Endometrial microvascular endothelial cells (primary cell): ENCODE measurements at regions not wholly inside any gene's neighbourhood (a gene's known extent, or its start where the extent isn't known, plus 50 kb on each side); places are given as distances from the start of the nearest gene placed in this dataset.

Experiments
- in situ Hi-C: cut with HindIII; loops from 2 replicates; pipeline ENCODE4 v1.10.0; 2017; ENCODE audit warnings: low sequenced_read_pairs, low pct_unique_long_range_greater_than_20kb; ENCODE audit errors: inconsistent ontology term

DNA sequence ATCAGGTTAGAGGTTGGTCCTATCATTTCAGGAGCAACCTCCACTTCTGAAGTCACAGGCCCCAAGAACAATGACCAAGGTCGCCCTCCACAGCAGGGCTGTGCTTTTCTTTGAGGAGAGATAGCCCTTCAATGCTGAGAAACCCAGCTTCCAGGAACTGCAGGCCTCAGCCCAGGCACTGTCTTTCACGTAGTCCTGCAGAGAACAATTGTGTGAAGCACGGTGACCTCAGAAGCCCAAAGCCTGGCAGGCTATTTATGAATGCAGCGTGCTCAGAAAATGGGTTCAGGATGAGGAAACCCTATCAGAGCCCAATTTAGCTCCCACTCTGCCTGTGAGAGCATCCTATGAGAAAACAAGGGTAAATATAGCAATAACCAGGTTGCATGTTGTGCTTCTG, 388.3 kb downstream of the PLK2 start:
- in situ Hi-C loops: no loop called here

DNA sequence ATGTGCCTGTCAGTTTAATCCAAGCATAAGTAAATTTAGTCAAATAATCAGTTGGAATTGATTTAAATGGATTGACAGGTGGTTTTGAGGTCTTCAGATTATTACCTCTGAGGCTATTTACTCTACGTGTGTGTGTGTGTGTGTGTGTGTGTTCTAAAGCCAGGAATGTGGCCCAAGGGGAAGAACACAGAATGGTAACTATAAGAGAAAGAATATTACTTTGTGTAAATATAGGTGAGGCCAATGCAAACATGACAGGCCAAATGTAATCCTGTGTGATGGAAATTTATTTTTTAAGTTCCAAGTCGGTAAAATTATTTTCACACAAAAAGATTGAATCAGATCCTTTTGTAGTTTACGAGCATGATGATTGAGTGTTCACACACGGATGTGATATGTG, 390.0 kb downstream of the PLK2 start:
- in situ Hi-C loops: no loop called here

DNA sequence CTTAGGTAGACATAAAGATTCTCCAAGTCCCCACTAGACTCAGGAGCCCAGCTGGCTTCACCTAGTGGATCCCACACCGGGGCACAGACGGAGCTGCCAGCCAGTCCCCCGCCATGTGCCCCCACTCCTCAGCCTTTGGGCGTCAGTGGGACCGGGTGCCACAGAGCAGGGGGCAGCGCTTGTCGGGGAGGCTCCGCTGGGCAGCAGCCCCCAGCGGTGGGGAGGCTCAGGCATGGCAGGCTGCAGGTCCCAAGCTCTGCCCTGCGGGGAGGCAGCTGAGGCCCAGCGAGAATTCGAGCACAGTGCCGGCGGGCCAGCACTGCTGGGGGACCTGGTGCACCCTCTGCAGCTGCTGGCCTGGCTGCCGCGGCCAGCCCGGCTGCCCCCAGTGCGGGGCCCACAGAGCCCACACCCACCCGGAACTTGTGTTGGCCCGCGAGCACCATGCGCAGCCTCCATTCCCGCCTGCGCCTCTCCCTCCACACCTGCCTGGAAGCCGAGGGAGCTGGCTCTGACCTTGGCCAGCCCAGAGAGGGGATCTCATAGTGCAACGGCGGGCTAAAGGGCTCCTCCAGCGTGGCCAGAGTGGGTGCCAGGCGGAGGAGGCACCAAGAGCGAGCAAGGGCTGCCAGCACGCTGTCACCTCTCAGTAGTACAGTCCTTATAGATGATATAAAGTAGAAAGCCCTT, 390.7 kb downstream of the PLK2 start:
- in situ Hi-C loops: no loop called here

DNA sequence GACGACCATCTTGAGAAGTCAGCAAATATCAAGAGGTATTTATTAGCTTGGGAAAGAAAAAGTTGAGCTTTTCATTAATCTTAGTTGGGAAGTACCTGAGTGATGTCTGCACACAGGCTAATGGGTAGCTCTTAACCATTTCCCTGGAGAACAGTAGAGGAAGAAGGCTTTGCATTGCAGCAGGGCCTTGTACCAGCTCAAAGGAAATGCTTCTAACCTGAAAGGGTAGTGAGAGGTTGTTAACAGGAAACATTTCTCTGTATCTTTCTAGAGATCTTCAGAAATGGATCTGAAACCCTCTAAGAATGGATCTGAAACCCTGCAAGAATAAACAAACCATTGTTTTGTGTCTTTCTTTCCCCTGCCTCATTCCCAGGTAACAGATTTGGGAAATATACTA, 393.3 kb downstream of the PLK2 start:
- in situ Hi-C loops: no loop called here

DNA sequence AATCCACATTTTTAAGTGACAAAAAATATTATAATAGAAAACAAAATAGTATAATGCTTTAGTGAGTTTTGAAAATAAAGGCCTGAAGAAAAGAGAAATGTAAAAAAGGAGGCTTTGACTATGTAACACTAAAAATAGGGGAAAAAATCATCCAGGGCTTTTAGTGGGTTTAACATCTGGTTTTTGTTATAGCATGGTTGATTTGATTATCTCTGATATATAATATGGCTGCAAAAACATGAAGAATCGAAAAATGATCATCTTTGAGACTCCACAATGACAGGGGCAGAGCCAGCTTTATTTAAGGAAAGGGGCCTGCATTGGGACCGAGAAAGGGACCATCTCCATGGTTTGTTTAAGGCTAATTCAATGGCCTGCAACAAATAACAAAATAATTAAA, 393.8 kb downstream of the PLK2 start:
- in situ Hi-C loops: no loop called here

DNA sequence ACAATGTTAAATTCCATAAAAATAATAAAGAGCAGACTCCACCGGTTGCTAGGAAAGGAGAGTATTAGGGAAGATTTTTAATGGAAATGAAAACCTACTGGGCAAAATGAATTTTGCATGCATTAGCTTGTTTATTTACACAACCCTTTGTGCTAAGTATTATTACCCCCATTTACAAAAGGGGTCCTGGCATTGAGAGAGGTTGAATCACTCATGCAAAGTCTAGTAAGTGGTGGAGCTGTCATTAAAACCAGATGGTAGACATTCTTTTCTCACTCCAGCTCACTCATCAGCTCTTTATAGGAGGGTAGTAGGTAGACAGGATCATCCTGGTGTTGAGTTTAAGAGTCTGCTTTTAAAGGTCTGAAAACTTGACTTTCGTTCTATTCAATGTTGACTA, 395.1 kb downstream of the PLK2 start:
- in situ Hi-C loops: no loop called here

DNA sequence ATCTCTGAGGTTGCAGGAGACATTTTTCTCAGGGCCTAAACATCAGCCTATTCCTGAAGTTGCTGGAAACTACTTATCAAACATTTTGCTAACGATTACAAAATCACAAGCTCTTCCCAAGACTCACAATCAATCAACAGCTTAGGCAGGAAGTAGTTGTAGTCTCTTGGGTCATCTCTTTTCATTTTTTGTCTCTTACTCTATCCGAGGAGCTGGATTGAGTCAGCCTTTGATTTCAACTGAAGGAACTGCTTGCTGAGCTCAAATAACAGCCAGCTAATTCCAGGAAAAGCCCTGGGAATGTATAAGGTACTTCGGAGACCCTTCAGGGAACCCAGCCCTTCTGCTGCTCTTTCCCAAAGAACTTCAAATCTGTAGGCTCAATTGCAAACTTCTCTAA, 398.9 kb downstream of the PLK2 start:
- in situ Hi-C loops: no loop called here

DNA sequence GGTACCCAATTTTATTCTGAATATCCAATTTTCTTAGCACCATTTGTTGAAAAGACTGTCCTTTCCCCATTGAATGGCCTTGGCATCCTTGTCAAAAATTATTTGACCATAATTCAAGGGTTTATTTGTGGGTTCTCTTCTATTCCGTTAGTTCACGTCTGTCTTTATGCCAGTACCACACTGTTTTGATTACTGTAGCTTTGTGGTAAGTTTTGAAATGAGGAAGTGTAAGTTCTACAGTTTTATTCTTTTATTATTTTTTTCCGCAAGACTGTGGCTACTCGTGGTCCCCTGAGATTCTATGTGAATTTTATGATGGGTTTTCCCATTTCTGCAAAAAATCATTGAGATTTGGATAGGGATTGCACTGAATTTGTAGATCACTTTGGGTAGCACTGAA, 402.6 kb downstream of the PLK2 start:
- in situ Hi-C loops: no loop called here

DNA sequence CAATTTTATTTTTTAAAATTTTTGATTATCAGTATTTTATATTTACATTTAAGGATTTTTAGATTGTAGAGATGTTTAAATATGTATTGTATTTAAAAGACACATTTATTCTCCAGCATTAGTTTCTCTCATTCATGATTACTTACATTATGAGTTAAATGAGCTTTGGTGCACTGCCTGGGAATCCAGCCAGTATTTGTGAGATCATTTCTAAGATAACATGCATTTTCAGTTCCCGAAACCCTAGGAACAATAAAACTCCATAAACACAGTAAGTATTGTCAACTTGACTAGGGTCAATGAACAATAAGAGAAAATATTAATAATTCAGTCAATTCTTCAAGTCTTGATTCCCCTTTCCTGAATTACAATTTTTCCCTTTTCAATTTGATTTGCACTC, 403.3 kb downstream of the PLK2 start:
- in situ Hi-C loops: no loop called here

DNA sequence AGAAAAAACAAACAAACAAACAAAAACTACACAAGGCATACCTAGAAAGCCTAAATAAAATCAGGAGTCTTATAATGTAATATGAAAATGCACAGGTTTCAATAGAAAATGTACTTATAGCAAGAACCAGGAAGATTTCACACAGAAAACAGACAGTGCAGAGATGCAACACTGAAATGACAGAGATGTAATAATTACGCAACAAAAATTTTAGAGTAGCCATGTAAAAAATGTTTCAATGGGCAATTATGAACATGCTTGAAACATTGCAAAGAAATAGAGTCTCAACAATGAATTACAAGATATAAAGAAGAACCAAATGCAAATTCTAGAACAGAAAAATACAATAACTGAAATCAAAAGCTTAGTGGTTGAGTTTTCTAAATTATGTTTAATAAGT, 405.9 kb downstream of the PLK2 start:
- in situ Hi-C loops: no loop called here

DNA sequence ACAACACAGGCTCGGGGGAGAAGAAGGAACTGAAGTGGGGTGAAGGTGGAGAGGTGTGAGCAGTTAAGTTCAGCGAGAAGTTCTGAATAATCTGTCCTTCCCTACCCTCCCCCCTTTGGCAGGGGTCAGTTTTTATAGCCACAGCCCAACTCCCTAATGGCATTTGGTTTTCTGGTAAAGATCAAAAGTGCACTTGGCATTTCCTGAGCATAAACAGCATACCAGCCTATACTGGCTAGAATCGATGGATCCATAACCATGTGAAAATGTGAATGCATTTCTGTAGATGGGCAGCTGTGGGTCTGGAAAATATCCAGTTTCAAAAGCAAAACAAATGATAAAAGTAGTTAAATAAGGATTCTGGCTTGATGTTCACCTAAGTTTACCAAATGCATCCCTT, 410.9 kb downstream of the PLK2 start:
- in situ Hi-C loops: no loop called here

DNA sequence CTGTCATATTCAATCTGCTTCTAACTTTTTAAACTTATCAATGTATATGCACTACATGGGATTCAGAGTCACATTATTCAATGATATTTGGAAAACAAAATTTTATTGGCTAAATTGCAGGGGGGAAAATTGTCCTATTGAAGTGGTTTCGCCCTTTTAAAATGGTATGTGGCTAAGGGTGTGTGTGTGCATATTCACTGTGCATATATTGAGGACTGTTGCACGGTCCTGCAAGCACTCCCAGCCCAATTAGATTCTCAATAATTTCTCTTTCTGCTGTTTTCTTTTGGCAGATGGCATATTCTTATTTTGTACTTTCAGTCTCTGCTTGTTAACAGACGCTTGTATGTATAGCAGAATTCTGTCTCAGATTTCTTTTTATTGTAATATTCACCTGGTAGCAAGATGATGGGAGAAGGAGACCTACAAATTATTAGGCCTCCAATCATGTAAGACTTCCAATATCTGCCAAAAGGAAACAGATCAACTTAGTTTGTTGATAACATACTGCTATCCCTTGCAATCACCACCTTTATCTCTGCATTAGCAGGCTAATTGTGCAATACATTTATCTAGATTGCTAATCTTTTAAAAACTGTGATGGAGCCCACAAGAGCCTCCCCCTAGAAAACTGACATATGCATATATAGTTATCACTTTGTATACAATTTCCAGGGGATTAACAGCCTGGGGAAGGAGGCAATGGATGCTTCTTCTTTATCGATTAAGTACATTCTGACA, 411.5 kb downstream of the PLK2 start:
- in situ Hi-C loops: no loop called here

DNA sequence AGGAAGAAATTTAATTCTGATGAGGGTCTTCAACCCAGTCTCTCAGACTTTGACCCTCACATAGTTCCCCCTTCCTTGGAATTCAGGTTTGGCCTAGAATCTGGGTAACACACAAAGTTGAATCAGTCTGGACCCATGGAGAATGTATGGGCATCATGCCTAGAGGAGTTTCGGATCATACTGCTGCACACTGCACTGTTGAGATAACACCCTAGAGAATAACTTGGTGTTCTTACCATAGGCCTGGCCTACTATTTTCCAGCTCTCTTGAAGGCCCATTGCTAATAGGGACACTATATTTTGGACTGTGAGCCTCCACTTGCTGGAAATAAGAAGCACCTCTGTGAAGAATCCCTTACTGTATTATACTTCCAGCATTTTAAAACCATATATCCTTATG, 413.5 kb downstream of the PLK2 start:
- in situ Hi-C loops: no loop called here

DNA sequence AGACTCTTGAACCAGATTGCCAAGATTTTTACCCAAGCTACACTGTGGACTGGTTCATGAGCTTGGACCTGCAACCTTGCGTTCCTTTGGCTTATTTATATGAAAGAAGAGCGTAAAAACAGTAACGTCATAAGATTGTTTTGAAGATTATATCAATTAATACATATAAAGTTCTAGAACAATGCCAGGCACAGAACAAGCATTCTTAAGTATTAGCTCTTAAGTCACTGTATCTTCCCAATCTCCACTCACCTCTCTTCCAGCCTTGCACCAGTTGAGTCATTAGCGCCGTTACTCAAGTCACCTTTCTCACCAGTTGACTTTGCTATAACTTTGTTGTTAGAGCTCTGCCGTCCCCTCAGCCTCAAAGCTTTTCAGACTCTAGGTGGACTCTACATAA, 415.7 kb downstream of the PLK2 start:
- in situ Hi-C loops: no loop called here

DNA sequence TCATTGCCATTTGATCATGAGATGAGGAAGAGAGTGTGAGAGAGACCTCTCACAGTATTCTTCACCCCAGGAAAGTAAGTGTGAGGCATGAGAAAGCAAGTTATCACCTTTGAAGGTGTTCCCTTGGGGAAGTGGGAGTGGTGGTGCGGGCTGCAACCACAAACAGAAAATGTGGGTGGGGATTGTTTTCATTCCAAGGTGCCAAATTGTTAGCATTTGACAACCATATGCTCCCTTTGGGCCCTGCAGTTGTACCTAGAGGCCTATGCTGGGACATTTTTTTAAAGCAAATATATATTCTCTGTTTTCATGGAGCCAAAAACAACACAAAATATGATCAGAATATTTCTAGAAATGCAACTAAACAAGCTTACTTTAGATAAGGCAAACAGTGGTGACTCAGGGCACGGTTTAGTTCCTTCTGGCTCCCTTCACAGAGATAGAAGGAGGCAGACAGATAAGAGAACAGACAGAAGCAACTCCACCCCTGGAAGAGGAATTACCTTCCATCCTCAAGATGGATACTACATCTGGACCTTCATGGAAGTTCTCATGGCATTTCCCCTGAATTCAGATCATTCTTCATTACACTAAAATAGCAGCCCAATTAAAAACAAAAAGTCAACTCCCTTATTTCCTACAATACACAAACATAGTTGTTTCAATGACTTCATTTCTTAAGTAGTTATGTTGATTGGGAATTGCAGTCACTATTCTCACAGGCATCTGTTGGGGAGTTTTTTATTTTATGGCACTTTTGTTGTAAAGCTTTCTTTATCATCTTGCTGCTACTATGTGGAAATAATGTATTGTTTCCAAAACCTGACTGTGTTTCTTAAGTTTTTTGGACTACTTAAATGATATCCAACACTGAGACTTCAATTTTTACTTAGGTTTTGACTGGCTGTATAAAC, 416.6 kb downstream of the PLK2 start:
- in situ Hi-C loops: no loop called here

DNA sequence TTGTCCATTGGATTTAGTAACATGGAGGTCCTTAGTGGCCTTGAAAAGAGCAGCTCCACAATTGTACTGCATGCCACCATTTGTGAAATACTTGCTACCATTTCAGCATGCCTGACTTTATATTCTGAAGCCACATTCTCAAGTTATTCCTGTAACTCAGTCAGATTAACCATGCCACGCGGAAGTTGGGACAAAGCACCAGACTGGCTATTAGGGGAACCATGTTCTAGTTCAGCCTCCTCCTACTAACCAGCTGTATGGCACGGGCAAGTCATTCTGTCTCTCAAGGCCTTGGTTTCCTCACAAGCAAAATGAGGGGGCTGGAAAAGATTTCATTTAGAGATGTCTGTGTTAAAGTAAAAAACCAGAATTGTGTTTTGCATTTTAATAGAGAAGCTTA, 418.0 kb downstream of the PLK2 start:
- in situ Hi-C loops: no loop called here

DNA sequence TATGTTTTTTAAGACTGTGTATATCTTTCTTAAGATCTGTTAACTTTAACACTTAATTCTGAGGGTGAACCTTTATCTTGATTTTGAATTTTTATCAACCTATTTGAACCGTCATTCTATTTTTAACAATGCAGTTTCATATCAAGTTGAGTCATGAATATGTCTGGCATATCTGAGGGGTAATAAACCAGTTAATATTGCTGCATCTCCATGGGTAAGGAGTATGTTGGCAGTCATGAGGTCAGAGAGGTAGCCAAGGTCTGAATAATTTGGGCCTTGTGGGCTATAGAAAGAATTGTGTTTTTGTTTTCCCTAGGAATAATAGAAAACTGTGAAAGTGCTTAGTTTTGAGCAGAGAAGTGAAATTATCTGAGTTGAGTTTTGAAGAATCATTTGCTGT, 419.0 kb downstream of the PLK2 start:
- in situ Hi-C loops: no loop called here

DNA sequence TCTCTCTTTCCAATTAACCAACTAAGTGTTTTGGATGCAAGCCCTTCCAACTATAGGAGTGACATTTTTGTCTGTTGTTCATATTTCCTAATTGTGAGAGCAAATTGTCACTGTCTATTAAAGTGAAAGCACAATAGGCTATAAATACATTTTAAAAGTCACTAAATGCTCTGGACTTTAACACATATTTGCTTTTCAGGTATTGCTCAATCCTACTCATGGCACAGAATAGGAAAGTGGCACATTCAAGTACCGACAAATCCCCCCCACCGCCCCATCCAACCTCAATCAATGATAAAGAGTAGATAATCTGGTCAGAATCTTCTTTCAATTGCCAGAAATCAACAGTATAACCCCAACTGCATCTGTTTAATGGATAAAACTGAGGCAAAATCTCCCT, 419.8 kb downstream of the PLK2 start:
- in situ Hi-C loops: no loop called here

DNA sequence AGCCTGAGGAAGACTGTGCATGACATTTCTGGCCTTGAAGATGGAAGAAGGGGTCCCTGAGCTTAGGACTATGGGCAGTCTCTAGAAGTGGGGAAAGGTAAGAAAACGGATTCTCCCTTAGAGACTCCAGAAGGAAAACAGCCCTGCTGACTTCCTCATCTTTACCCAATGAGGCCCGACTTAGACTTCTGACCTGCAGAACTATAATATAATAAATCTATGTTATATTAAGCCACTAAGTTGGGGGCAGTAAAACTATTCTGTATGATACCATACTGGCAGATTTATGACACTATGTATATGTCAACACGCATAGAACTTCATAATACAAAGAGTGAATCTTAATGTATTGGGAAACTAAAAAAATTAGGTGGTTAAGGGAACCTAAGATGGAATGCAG, 422.0 kb downstream of the PLK2 start:
- in situ Hi-C loops: no loop called here

DNA sequence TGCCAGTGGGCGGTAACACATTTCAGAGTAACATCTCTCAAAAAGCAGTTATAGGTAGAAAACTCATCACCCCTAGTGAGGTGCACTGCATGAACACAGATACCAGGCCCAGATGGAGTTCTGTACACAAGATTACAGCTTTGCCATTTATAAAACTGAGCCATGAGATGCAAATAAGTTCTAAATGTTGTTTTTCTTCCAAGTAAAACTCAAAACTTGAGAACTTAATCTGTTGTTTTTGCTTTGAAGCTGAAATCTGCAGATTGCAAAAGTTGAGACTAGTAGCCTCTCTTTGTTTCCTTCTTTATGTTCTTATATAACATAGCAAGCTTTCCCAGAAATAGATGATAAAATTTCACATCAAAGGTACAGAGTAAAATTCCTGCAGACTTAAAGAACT, 434.1 kb downstream of the PLK2 start:
- in situ Hi-C loops: no loop called here
